ENCODE measurements at regions not wholly inside any gene's neighbourhood (a gene's known extent, or its start where the extent isn't known, plus 50 kb on each side); places are given as distances from the start of the nearest gene placed in this dataset.

DNA sequence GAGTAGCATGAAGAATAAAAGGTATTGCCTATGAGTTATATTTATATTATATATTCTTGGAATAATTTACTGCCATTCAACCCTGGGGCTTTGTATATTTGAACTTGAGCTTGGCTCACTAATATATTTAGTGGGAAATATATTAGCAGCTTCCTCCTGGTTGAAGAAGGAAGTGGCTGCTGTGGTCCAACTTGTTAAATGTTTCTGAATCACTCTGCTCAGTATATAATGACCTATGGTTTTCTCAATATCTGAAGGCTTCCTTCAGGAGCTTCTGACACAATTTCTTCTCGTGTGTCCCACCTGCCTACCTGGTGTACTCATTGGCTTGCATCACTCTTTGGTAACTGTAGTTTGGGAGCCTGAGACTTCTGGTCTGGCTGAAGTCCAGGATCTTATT is 646.4 kb downstream of the TBC1D4 start:
- TF ChIP-seq, protein P1, sequence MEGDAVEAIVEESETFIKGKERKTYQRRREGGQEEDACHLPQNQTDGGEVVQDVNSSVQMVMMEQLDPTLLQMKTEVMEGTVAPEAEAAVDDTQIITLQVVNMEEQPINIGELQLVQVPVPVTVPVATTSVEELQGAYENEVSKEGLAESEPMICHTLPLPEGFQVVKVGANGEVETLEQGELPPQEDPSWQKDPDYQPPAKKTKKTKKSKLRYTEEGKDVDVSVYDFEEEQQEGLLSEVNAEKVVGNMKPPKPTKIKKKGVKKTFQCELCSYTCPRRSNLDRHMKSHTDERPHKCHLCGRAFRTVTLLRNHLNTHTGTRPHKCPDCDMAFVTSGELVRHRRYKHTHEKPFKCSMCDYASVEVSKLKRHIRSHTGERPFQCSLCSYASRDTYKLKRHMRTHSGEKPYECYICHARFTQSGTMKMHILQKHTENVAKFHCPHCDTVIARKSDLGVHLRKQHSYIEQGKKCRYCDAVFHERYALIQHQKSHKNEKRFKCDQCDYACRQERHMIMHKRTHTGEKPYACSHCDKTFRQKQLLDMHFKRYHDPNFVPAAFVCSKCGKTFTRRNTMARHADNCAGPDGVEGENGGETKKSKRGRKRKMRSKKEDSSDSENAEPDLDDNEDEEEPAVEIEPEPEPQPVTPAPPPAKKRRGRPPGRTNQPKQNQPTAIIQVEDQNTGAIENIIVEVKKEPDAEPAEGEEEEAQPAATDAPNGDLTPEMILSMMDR (IDR thresholded peaks at IDR 0.05), result no peak
- TF ChIP-seq POLR2AphosphoS5 (IDR thresholded peaks at IDR 0.05) (no peak), POLR2A (IDR thresholded peaks at IDR 0.05; ENCODE audit: low read depth) (no peak), EP300 (IDR thresholded peaks at IDR 0.05) (no peak)
